ENCODE measurements at regions not wholly inside any gene's neighbourhood (a gene's known extent, or its start where the extent isn't known, plus 50 kb on each side); places are given as distances from the start of the nearest gene placed in this dataset.

- Histone ChIP-seq H2BK15ac (ENCODE audit: low read length) (no peak overlapping the region), H3K79me1 (ENCODE audit: low read depth, low read length) (no peaks in the 10 kb centered on the region), H3K36me3 (replicated peaks in 1 of 2; ENCODE audit: control insufficient read depth in 2 of 2, insufficient read depth in 2 of 2, low read length in 2 of 2) (no peaks in the 10 kb centered on the region), H2BK5ac (ENCODE audit: low read length) (no peak overlapping the region), H3K9ac (ENCODE audit: low read depth, low read length, poor library complexity) (no peak overlapping the region), H2AFZ (ENCODE audit: low read length) (no peak overlapping the region), H4K8ac (ENCODE audit: low read depth, low read length) (no peak overlapping the region), H3K4me1 (ENCODE audit: control insufficient read depth in 2 of 2, insufficient read depth in 1 of 2, low read depth in 1 of 2, low read length in 2 of 2) (peaks cover 0 to 5% of the 10 kb centered on the region in 2 donors), H3K23ac (ENCODE audit: low read depth, low read length, poor library complexity) (peak overlapping the region; percentile 12), H2BK12ac (ENCODE audit: low read length) (no peak overlapping the region), H3K9me3 (replicated peaks in 1 of 2; ENCODE audit: control insufficient read depth in 2 of 2, insufficient read depth in 1 of 2, low read depth in 1 of 2, low read length in 2 of 2) (no peaks in the 10 kb centered on the region), H2AK5ac (ENCODE audit: low read depth, low read length) (peak overlapping the region; percentile 70), H3K27me3 (ENCODE audit: control insufficient read depth in 3 of 3, insufficient read depth in 3 of 3, low read depth in 1 of 3, low read length in 3 of 3) (peaks cover 0 to 5% (median 0%) of the 10 kb centered on the region in 3 experiments), H3K4ac (ENCODE audit: low read length) (no peak overlapping the region), H2BK120ac (ENCODE audit: low read depth, low read length) (no peak overlapping the region), H3K18ac (ENCODE audit: low read length) (peak overlapping the region; percentile 64), H3K14ac (ENCODE audit: low read length) (peak overlapping the region; percentile 71), H4K91ac (ENCODE audit: low read depth, low read length, poor library complexity) (no peak overlapping the region), H3K27ac (replicated peaks; ENCODE audit: low read length) (no peak overlapping the region), H3K4me2 (ENCODE audit: insufficient read depth, low read length, poor library complexity, severe bottlenecking) (no peak overlapping the region), H3K4me3 (ENCODE audit: low read length in 2 of 2) (no peak overlapping the region)
- WGBS, 2 donors (ENCODE audit: extremely low coverage in 2 of 2, insufficient read length in 2 of 2, insufficient replicate concordance in 1 of 2): no CpG with 5 or more reads among the region's 9 CpGs
- no peak for DNase-seq (ENCODE audit: low spot score)
These were observed 133.8 kb downstream of the CPZ start for GRCh38 chr4:8726344-8726851.

- H2BK5ac ChIP-seq (ENCODE audit: low read length): no peak overlapping the region
- H3K4me2 ChIP-seq (ENCODE audit: insufficient read depth, low read length, poor library complexity, severe bottlenecking): no peak overlapping the region
- no peak overlapping the region for H3K27ac ChIP-seq (replicated peaks; ENCODE audit: low read length)
- no peak overlapping the region for H3K18ac ChIP-seq (ENCODE audit: low read length)
- no peak for DNase-seq (ENCODE audit: low spot score)
- no peak overlapping the region for H3K4me3 ChIP-seq (ENCODE audit: low read length in 2 of 2)
- H2BK120ac ChIP-seq (ENCODE audit: low read depth, low read length): no peak overlapping the region
- H2BK12ac ChIP-seq (ENCODE audit: low read length): no peak overlapping the region
- no peak overlapping the region for H4K8ac ChIP-seq (ENCODE audit: low read depth, low read length)
- no peak overlapping the region for H3K23ac ChIP-seq (ENCODE audit: low read depth, low read length, poor library complexity)
- no peaks in the 10 kb centered on the region for H3K36me3 ChIP-seq (replicated peaks in 1 of 2; ENCODE audit: control insufficient read depth in 2 of 2, insufficient read depth in 2 of 2, low read length in 2 of 2)
- H2BK15ac ChIP-seq (ENCODE audit: low read length): no peak overlapping the region
- peak overlapping the region; percentile 90 for H2AK5ac ChIP-seq (ENCODE audit: low read depth, low read length)
- no peak overlapping the region for H3K4ac ChIP-seq (ENCODE audit: low read length)
- H3K79me1 ChIP-seq (ENCODE audit: low read depth, low read length): no peaks in the 10 kb centered on the region
- no peaks in the 10 kb centered on the region for H3K9me3 ChIP-seq (replicated peaks in 1 of 2; ENCODE audit: control insufficient read depth in 2 of 2, insufficient read depth in 1 of 2, low read depth in 1 of 2, low read length in 2 of 2)
- peak overlapping the region; percentile 60 for H3K9ac ChIP-seq (ENCODE audit: low read depth, low read length, poor library complexity)
- peaks cover 0 to 5% (median 0%) of the 10 kb centered on the region in 3 experiments for H3K27me3 ChIP-seq (ENCODE audit: control insufficient read depth in 3 of 3, insufficient read depth in 3 of 3, low read depth in 1 of 3, low read length in 3 of 3)
- H3K4me1 ChIP-seq (ENCODE audit: control insufficient read depth in 2 of 2, insufficient read depth in 1 of 2, low read depth in 1 of 2, low read length in 2 of 2): peaks cover 0 to 5% of the 10 kb centered on the region in 2 donors
- H2AFZ ChIP-seq (ENCODE audit: low read length): no peak overlapping the region
- no CpG with 5 or more reads among the region's 10 CpGs for WGBS, 2 donors (ENCODE audit: extremely low coverage in 2 of 2, insufficient read length in 2 of 2, insufficient replicate concordance in 1 of 2)
- H4K91ac ChIP-seq (ENCODE audit: low read depth, low read length, poor library complexity): no peak overlapping the region
- H3K14ac ChIP-seq (ENCODE audit: low read length): peak overlapping the region; percentile 71
These were observed 133.3 kb downstream of the CPZ start for GRCh38 chr4:8725845-8726244.

- Histone ChIP-seq H3K4me2 (ENCODE audit: insufficient read depth, low read length, poor library complexity, severe bottlenecking) (no peak overlapping the region), H3K18ac (ENCODE audit: low read length) (peak overlapping the region; percentile 53), H2BK12ac (ENCODE audit: low read length) (no peak overlapping the region), H2BK15ac (ENCODE audit: low read length) (no peak overlapping the region), H4K91ac (ENCODE audit: low read depth, low read length, poor library complexity) (no peak overlapping the region), H3K4ac (ENCODE audit: low read length) (no peak overlapping the region), H3K4me1 (ENCODE audit: control insufficient read depth in 2 of 2, insufficient read depth in 1 of 2, low read depth in 1 of 2, low read length in 2 of 2) (peaks cover 0 to 5% of the 10 kb centered on the region in 2 donors), H2BK5ac (ENCODE audit: low read length) (no peak overlapping the region), H2AFZ (ENCODE audit: low read length) (no peak overlapping the region), H3K4me3 (ENCODE audit: low read length in 2 of 2) (no peak overlapping the region), H3K9me3 (replicated peaks in 1 of 2; ENCODE audit: control insufficient read depth in 2 of 2, insufficient read depth in 1 of 2, low read depth in 1 of 2, low read length in 2 of 2) (no peaks in the 10 kb centered on the region), H3K9ac (ENCODE audit: low read depth, low read length, poor library complexity) (no peak overlapping the region), H3K36me3 (replicated peaks in 1 of 2; ENCODE audit: control insufficient read depth in 2 of 2, insufficient read depth in 2 of 2, low read length in 2 of 2) (no peaks in the 10 kb centered on the region), H3K23ac (ENCODE audit: low read depth, low read length, poor library complexity) (no peak overlapping the region), H2AK5ac (ENCODE audit: low read depth, low read length) (peak overlapping the region; percentile 90), H3K14ac (ENCODE audit: low read length) (peak overlapping the region; percentile 59), H3K27me3 (ENCODE audit: control insufficient read depth in 3 of 3, insufficient read depth in 3 of 3, low read depth in 1 of 3, low read length in 3 of 3) (peaks cover 0 to 5% (median 0%) of the 10 kb centered on the region in 3 experiments), H2BK120ac (ENCODE audit: low read depth, low read length) (peak overlapping the region; percentile 57), H4K8ac (ENCODE audit: low read depth, low read length) (no peak overlapping the region), H3K79me1 (ENCODE audit: low read depth, low read length) (no peaks in the 10 kb centered on the region), H3K27ac (replicated peaks; ENCODE audit: low read length) (no peak overlapping the region)
- DNase-seq (ENCODE audit: low spot score): no peak
- no CpG with 5 or more reads among the region's 26 CpGs for WGBS, 2 donors (ENCODE audit: extremely low coverage in 2 of 2, insufficient read length in 2 of 2, insufficient replicate concordance in 1 of 2)
These were observed 132.7 kb downstream of the CPZ start for GRCh38 chr4:8725071-8725841.

- no peak overlapping the region for H3K4me2 ChIP-seq (ENCODE audit: insufficient read depth, low read length, poor library complexity, severe bottlenecking)
- no peak overlapping the region for H3K23ac ChIP-seq (ENCODE audit: low read depth, low read length, poor library complexity)
- no peak overlapping the region for H2AFZ ChIP-seq (ENCODE audit: low read length)
- peak overlapping the region; percentile 59 for H3K14ac ChIP-seq (ENCODE audit: low read length)
- no peak overlapping the region for H4K8ac ChIP-seq (ENCODE audit: low read depth, low read length)
- H4K91ac ChIP-seq (ENCODE audit: low read depth, low read length, poor library complexity): no peak overlapping the region
- no peaks in the 10 kb centered on the region for H3K9me3 ChIP-seq (replicated peaks in 1 of 2; ENCODE audit: control insufficient read depth in 2 of 2, insufficient read depth in 1 of 2, low read depth in 1 of 2, low read length in 2 of 2)
- no peak overlapping the region for H3K4ac ChIP-seq (ENCODE audit: low read length)
- no peaks in the 10 kb centered on the region for H3K36me3 ChIP-seq (replicated peaks in 1 of 2; ENCODE audit: control insufficient read depth in 2 of 2, insufficient read depth in 2 of 2, low read length in 2 of 2)
- H3K27me3 ChIP-seq (ENCODE audit: control insufficient read depth in 3 of 3, insufficient read depth in 3 of 3, low read depth in 1 of 3, low read length in 3 of 3): peaks cover 0 to 5% (median 0%) of the 10 kb centered on the region in 3 experiments
- peaks cover 0 to 5% of the 10 kb centered on the region in 2 donors for H3K4me1 ChIP-seq (ENCODE audit: control insufficient read depth in 2 of 2, insufficient read depth in 1 of 2, low read depth in 1 of 2, low read length in 2 of 2)
- no peak overlapping the region for H2BK120ac ChIP-seq (ENCODE audit: low read depth, low read length)
- no peak overlapping the region for H3K4me3 ChIP-seq (ENCODE audit: low read length in 2 of 2)
- no CpG with 5 or more reads among the region's 20 CpGs for WGBS, 2 donors (ENCODE audit: extremely low coverage in 2 of 2, insufficient read length in 2 of 2, insufficient replicate concordance in 1 of 2)
- H3K9ac ChIP-seq (ENCODE audit: low read depth, low read length, poor library complexity): no peak overlapping the region
- peak overlapping the region; percentile 7 for H3K18ac ChIP-seq (ENCODE audit: low read length)
- H3K27ac ChIP-seq (replicated peaks; ENCODE audit: low read length): no peak overlapping the region
- H3K79me1 ChIP-seq (ENCODE audit: low read depth, low read length): no peaks in the 10 kb centered on the region
- no peak for DNase-seq (ENCODE audit: low spot score)
- no peak overlapping the region for H2BK5ac ChIP-seq (ENCODE audit: low read length)
- no peak overlapping the region for H2AK5ac ChIP-seq (ENCODE audit: low read depth, low read length)
- no peak overlapping the region for H2BK15ac ChIP-seq (ENCODE audit: low read length)
- H2BK12ac ChIP-seq (ENCODE audit: low read length): no peak overlapping the region
These were observed 132.0 kb downstream of the CPZ start for GRCh38 chr4:8724436-8725070.

All from neuronal stem cell (in vitro differentiated cells).